OCI-LY1 (cell line): ENCODE measurements at regions not wholly inside any gene's neighbourhood (a gene's known extent, or its start where the extent isn't known, plus 50 kb on each side); places are given as distances from the start of the nearest gene placed in this dataset.

Source experiments
- H2AFZ ChIP-seq: fragments of 200-600 bp; sonication (generic), shearing (Covaris generic); 2 replicates; pipeline ENCODE4 v1.6.0; 2014; ENCODE audit warnings: antibody characterized with exemption, mild to moderate bottlenecking, low read length
- H3F3A ChIP-seq: fragments of 200-600 bp; sonication (generic), shearing (Covaris generic); 2 replicates; pipeline ENCODE4 v1.6.0; 2014; ENCODE audit warnings: mild to moderate bottlenecking, antibody characterized with exemption, low read length, moderate library complexity; ENCODE audit not compliant: insufficient read depth
- H3K27ac ChIP-seq: fragments of 200-600 bp; sonication (generic); 2 replicates; pipeline ENCODE4 v1.5.1; 2014; ENCODE audit warnings: low read length, mixed run types, mild to moderate bottlenecking, low read depth; ENCODE audit not compliant: poor library complexity, severe bottlenecking
- H3K27me3 ChIP-seq: fragments of 200-600 bp; sonication (generic); 2 replicates; pipeline ENCODE4 v1.6.0; 2014; ENCODE audit warnings: antibody characterized with exemption, mild to moderate bottlenecking, low read length, moderate library complexity; ENCODE audit not compliant: insufficient read depth
- H3K36me3 ChIP-seq: fragments of 200-600 bp; sonication (generic); 2 replicates; pipeline ENCODE4 v1.6.1; 2014; ENCODE audit warnings: mild to moderate bottlenecking, antibody characterized with exemption, low read length, moderate library complexity, mixed read lengths; ENCODE audit not compliant: insufficient read depth
- H3K4me1 ChIP-seq: fragments of 200-600 bp; sonication (generic); 2 replicates; pipeline ENCODE4 v1.5.1; 2014; ENCODE audit warnings: mild to moderate bottlenecking, low read length, moderate library complexity; ENCODE audit not compliant: insufficient read depth, severe bottlenecking
- H3K4me2 ChIP-seq: fragments of 200-600 bp; sonication (generic), shearing (Covaris generic); 2 replicates; pipeline ENCODE4 v1.6.1; 2014; ENCODE audit warnings: low read length
- H3K4me3 ChIP-seq: fragments of 200-600 bp; sonication (generic); 2 replicates; pipeline ENCODE4 v1.5.1; 2014; ENCODE audit warnings: low read length, low read depth, mild to moderate bottlenecking, mixed read lengths; ENCODE audit not compliant: poor library complexity, severe bottlenecking
- H3K79me2 ChIP-seq: fragments of 200-600 bp; shearing (Covaris generic); 2 replicates; pipeline ENCODE4 v1.6.1; 2016; ENCODE audit warnings: mixed run types, low read length, mixed read lengths; ENCODE audit not compliant: insufficient read depth
- H3K9ac ChIP-seq: fragments of 200-600 bp; sonication (generic), shearing (Covaris generic); 2 replicates; pipeline ENCODE4 v1.6.1; 2014; ENCODE audit warnings: mild to moderate bottlenecking, low read length, mixed read lengths
- H3K9me2 ChIP-seq: fragments of 200-600 bp; sonication (generic), shearing (Covaris generic); 2 replicates; pipeline ENCODE4 v1.6.1; 2014; ENCODE audit warnings: low read depth, mild to moderate bottlenecking, low read length, mixed read lengths
- H3K9me3 ChIP-seq: fragments of 200-600 bp; shearing (Covaris generic); 2 replicates; pipeline ENCODE4 v1.6.1; 2014; ENCODE audit warnings: low read length, mixed read lengths
- H4K20me1 ChIP-seq: fragments of 200-600 bp; sonication (generic), shearing (Covaris generic); 2 replicates; pipeline ENCODE4 v1.6.0; 2016; ENCODE audit warnings: mild to moderate bottlenecking, low read length; ENCODE audit not compliant: insufficient read depth
- CTCF ChIP-seq: fragments of 200-600 bp; sonication (generic), shearing (Covaris generic); IDR thresholded peaks from 2 replicates; pipeline ENCODE4 v1.5.1; 2017; ENCODE audit warnings: mild to moderate bottlenecking, antibody characterized with exemption, low read length, moderate library complexity, mixed read lengths
- EZH2 ChIP-seq: fragments of 200-600 bp; sonication (generic), shearing (Covaris generic); IDR thresholded peaks from 2 replicates; pipeline ENCODE4 v1.8.0; 2017; ENCODE audit warnings: borderline replicate concordance, mixed run types, mild to moderate bottlenecking, antibody characterized with exemption, low read length, moderate library complexity, mixed read lengths

DNA sequence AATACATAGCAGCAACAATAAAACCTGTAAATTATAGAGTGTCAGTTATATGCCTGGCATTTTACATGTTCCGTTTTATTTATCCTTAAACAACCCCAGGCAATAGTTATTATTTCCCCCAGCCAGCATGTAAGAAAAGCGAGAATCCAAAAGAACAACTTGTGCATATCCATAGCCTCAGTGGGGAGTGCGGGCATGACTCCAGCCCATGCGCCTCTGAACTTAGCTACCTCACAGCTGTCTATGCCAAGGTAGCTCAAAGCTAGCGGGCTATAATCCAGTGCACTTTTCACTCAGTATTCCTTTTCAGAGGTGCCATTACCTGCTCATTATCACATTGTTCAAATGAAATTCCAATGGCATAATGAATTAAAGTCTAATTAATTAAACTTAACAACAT is 257.3 kb upstream of the EDNRA start:
- no peaks in the 10 kb centered on the region for H3K27me3 ChIP-seq
- no peak overlapping the region for H3K4me3 ChIP-seq
- no peak overlapping the region for H3K27ac ChIP-seq

GRCh38 chr4:147236806-147237205 is 244.1 kb upstream of the EDNRA start:
- Histone ChIP-seq H3K27me3 (no peaks in the 10 kb centered on the region), H3K9me2 (no peaks in the 10 kb centered on the region), H3K36me3 (no peaks in the 10 kb centered on the region), H3K4me3 (no peak overlapping the region), H2AFZ (no peak overlapping the region), H3F3A (no peaks in the 10 kb centered on the region), H3K4me2 (no peak overlapping the region), H3K4me1 (no peaks in the 10 kb centered on the region), H3K9ac (no peak overlapping the region), H4K20me1 (no peaks in the 10 kb centered on the region), H3K79me2 (no peaks in the 10 kb centered on the region), H3K27ac (no peak overlapping the region), H3K9me3 (no peaks in the 10 kb centered on the region)
- TF ChIP-seq EZH2: no peak
- TF ChIP-seq CTCF: no peak

More for the DNA sequence above, 257.3 kb upstream of the EDNRA start:
- Histone ChIP-seq H2AFZ (no peak overlapping the region), H3F3A (no peaks in the 10 kb centered on the region), H3K9ac (no peak overlapping the region), H3K36me3 (no peaks in the 10 kb centered on the region), H3K9me2 (no peaks in the 10 kb centered on the region), H3K9me3 (no peaks in the 10 kb centered on the region), H3K79me2 (no peaks in the 10 kb centered on the region), H3K4me2 (no peak overlapping the region), H3K4me1 (no peaks in the 10 kb centered on the region), H4K20me1 (no peaks in the 10 kb centered on the region)
- TF ChIP-seq EZH2: no peak
- no peak for TF ChIP-seq CTCF

- H3K79me2 ChIP-seq: no peaks in the 10 kb centered on the region
- H3F3A ChIP-seq: no peaks in the 10 kb centered on the region
- TF ChIP-seq CTCF: no peak
- no peak for TF ChIP-seq EZH2
These were observed 236.1 kb upstream of the EDNRA start for GRCh38 chr4:147244786-147245185.

More at GRCh38 chr4:147244786-147245185, 236.1 kb upstream of the EDNRA start:
- Histone ChIP-seq H3K36me3 (no peaks in the 10 kb centered on the region), H2AFZ (no peak overlapping the region), H3K27me3 (no peaks in the 10 kb centered on the region), H3K4me1 (no peaks in the 10 kb centered on the region), H3K27ac (no peak overlapping the region), H4K20me1 (no peaks in the 10 kb centered on the region), H3K9me3 (no peaks in the 10 kb centered on the region), H3K4me3 (no peak overlapping the region), H3K9me2 (no peaks in the 10 kb centered on the region), H3K4me2 (no peak overlapping the region), H3K9ac (no peak overlapping the region)
